ENCODE measurements at regions not wholly inside any gene's neighbourhood (a gene's known extent, or its start where the extent isn't known, plus 50 kb on each side); places are given as distances from the start of the nearest gene placed in this dataset.

GRCh38 chr5:10921160-10921559 lies 160.1 kb upstream of the DAP start:
- TF ChIP-seq, protein P1, sequence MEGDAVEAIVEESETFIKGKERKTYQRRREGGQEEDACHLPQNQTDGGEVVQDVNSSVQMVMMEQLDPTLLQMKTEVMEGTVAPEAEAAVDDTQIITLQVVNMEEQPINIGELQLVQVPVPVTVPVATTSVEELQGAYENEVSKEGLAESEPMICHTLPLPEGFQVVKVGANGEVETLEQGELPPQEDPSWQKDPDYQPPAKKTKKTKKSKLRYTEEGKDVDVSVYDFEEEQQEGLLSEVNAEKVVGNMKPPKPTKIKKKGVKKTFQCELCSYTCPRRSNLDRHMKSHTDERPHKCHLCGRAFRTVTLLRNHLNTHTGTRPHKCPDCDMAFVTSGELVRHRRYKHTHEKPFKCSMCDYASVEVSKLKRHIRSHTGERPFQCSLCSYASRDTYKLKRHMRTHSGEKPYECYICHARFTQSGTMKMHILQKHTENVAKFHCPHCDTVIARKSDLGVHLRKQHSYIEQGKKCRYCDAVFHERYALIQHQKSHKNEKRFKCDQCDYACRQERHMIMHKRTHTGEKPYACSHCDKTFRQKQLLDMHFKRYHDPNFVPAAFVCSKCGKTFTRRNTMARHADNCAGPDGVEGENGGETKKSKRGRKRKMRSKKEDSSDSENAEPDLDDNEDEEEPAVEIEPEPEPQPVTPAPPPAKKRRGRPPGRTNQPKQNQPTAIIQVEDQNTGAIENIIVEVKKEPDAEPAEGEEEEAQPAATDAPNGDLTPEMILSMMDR (IDR thresholded peaks at IDR 0.05): no peak
- TF ChIP-seq POLR2A (IDR thresholded peaks at IDR 0.05): no peak
- no peak for TF ChIP-seq EP300 (IDR thresholded peaks at IDR 0.05)
